NB4 (cell line): ENCODE measurements at regions not wholly inside any gene's neighbourhood (a gene's known extent, or its start where the extent isn't known, plus 50 kb on each side); places are given as distances from the start of the nearest gene placed in this dataset.
"Not testable (repeated sequence)": the region's sequence is repeated elsewhere in the genome, so short reads cannot be mapped to it uniquely, and the experiment has no call there.

Source experiments
- POLR2A ChIP-seq: IDR thresholded peaks from 2 replicates; pipeline ENCODE4 v1.6.1; 2011; ENCODE audit warnings: mild to moderate bottlenecking; ENCODE audit not compliant: insufficient read length; ENCODE audit errors: extremely low read depth
- TF ChIP-seq, protein P1 (sequence below): IDR thresholded peaks from one replicate; pipeline ENCODE4 v1.5.1; 2012; ENCODE audit warnings: low read depth, low read length

DNA sequence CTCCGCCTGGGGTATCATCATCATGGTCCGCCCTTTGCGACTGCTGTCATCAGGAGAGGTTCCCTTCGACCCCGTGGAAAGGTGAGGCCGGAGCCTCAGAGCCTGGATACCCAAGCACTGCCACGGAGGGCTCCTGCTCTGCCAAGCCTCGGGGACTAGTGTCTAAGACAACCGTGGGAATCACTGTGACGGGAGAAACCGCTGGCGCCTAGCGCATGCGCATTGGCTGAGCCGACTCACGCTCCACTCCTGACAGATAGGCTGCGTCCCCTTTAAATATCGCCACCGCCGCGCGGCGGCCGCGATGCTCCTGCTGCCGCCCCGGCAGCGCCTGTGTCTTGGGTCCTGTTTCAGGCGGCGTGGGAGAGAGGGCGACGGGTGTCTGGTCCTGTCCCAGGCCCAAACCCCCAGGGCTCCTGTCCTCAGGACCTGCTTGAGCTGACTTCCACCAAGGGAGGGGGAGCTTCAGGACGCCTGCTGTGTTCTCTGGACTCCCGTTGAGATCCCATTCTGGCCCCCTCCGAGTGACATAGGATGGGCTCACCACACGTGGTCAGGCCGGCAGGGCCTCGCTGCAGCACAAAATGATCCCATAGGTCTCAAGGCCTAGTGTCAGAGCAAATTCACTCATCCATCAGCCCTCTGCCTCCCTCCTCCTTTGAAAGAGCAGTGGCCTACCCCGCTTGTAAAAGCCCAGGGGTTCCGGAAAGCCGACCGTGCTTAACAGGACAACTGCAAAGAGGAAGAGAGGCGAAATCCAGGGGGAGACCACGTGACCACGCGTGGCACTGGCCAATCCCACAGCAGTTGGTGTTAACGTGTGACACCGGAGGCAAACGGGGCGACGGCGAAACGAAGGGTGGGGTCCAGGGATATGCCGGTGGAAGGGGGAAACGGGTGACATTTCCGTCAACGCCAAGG lies 707.2 kb upstream of the TPTE start:
- TF ChIP-seq POLR2A: not testable (repeated sequence)
- TF ChIP-seq, protein P1, sequence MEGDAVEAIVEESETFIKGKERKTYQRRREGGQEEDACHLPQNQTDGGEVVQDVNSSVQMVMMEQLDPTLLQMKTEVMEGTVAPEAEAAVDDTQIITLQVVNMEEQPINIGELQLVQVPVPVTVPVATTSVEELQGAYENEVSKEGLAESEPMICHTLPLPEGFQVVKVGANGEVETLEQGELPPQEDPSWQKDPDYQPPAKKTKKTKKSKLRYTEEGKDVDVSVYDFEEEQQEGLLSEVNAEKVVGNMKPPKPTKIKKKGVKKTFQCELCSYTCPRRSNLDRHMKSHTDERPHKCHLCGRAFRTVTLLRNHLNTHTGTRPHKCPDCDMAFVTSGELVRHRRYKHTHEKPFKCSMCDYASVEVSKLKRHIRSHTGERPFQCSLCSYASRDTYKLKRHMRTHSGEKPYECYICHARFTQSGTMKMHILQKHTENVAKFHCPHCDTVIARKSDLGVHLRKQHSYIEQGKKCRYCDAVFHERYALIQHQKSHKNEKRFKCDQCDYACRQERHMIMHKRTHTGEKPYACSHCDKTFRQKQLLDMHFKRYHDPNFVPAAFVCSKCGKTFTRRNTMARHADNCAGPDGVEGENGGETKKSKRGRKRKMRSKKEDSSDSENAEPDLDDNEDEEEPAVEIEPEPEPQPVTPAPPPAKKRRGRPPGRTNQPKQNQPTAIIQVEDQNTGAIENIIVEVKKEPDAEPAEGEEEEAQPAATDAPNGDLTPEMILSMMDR: not testable (repeated sequence)
